ENCODE measurements at regions not wholly inside any gene's neighbourhood (a gene's known extent, or its start where the extent isn't known, plus 50 kb on each side); places are given as distances from the start of the nearest gene placed in this dataset.

DNA sequence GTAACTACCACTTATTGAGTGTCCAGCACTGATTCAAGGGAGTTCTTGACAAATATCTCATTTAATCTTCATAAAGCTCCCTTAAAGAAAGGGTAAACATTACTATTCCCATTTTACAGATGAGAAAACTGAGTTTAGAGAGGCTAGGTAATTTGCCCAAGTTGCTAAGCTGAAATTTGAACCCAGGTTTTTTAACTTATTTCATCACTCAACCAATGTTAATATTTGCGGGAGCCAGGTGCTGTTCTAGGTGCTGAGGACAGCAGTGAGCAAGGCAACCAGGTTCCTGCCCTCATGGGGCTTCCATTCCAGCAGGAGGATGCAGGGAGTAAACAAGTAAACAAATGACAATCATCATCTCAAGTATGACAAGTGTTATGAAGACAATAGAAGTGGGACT, 104.0 kb upstream of the LHX1 start:
- TF ChIP-seq, protein P1, sequence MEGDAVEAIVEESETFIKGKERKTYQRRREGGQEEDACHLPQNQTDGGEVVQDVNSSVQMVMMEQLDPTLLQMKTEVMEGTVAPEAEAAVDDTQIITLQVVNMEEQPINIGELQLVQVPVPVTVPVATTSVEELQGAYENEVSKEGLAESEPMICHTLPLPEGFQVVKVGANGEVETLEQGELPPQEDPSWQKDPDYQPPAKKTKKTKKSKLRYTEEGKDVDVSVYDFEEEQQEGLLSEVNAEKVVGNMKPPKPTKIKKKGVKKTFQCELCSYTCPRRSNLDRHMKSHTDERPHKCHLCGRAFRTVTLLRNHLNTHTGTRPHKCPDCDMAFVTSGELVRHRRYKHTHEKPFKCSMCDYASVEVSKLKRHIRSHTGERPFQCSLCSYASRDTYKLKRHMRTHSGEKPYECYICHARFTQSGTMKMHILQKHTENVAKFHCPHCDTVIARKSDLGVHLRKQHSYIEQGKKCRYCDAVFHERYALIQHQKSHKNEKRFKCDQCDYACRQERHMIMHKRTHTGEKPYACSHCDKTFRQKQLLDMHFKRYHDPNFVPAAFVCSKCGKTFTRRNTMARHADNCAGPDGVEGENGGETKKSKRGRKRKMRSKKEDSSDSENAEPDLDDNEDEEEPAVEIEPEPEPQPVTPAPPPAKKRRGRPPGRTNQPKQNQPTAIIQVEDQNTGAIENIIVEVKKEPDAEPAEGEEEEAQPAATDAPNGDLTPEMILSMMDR (conservative IDR thresholded peaks at IDR 0.05; ENCODE audit: low read depth, low read length): no peak
- no peak for TF ChIP-seq EZH2phosphoT487 (IDR thresholded peaks at IDR 0.05; ENCODE audit: borderline replicate concordance, low read length)
